GM19043 (cell line): ENCODE measurements at regions not wholly inside any gene's neighbourhood (a gene's known extent, or its start where the extent isn't known, plus 50 kb on each side); places are given as distances from the start of the nearest gene placed in this dataset.
"Not testable (repeated sequence)": the region's sequence is repeated elsewhere in the genome, so short reads cannot be mapped to it uniquely, and the experiment has no call there.

Source experiments
- ATAC-seq: cut with Tn5 transposase; IDR thresholded peaks from one replicate; pipeline ENCODE4 v1.9.1; 2021; ENCODE audit warnings: low read depth; ENCODE audit not compliant: unreplicated experiment

- ATAC-seq: no peak
Observed at GRCh38 chr1:199913318-199913717, 114.2 kb upstream of the NR5A2 start.

DNA sequence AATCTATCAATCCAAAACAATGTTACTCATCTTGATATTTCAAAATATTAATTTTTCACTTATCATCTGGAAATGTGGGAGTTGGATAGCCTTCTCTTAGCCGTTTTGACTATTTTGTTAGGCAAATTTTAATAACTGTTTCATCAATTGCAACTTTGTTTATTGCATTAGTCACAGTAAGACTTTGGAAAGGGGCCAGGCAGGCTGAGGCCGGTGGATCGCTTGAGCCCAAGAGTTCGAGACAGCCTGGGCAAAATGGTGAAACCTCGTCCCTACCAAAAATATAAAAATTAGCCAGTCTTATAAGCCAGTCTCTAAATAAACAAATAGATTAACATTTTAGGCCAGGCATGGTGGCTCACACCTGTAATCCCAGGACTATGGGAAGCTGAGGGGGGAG is 113.0 kb upstream of the NR5A2 start:
- ATAC-seq: no peak

DNA sequence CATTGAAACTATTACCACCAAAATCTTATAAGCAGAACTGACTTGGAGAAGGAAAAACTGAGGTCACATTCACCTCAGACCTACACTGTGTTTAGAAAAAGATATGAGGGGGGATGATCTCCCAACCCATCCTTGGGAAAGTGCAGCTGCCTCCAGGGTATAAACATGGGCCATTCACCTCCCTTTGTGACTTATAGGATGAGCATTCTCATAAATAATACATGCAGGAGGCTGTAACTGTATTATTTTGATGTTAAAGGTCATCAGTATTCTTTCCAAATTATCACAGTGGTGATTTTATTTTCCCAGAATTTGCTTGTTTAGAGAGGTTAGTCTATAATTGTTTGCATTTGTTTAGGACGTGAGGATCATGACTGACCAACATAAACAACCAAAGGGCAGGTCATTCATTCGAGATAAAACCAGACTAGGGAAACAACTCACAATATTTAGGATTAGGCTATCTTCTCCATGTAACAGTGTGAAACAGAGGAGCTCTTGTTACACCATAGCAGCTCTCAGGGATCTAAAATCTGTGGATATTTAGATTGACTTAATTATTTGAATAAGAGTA is 109.2 kb upstream of the NR5A2 start:
- no peak for ATAC-seq

GRCh38 chr1:199920635-199921034 is 106.9 kb upstream of the NR5A2 start:
- no peak for ATAC-seq

DNA sequence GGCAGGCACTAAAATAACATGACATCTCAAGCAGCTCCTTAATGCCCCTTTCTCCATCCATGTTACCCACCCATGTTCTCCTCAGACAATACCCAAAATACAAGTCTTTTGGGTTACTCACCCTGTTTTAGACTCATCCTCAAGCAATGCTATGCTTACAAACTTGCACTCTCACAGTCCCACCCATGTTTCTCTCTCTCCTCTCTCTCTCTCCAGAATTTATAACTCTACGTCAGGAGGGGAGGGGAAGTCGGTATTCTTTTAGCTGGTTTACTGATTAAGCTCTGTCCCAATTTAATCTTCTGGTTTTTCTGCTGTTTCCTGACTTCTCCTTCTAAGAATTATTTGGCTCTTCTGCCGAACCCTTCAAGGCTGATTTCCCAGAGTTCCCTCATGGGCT is 98.0 kb upstream of the NR5A2 start:
- ATAC-seq: no peak

DNA sequence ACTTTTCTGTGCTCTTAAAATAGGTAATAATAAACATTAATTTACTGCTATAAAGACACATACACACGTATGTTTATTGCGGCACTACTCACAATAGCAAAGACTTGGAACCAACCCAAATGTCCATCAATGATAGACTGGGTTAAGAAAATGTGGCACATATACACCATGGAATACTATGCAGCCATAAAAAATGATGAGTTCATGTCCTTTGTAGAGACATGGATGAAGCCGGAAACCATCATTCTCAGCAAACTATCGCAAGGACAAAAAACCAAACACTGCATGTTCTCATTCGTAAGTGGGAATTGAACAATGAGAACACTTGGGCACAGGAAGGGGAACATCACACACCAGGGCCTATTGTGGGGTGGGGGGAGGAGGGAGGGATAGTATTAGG is 97.4 kb upstream of the NR5A2 start:
- not testable (repeated sequence) for ATAC-seq

GRCh38 chr1:199931666-199932377 is 95.7 kb upstream of the NR5A2 start:
- ATAC-seq: no peak

DNA sequence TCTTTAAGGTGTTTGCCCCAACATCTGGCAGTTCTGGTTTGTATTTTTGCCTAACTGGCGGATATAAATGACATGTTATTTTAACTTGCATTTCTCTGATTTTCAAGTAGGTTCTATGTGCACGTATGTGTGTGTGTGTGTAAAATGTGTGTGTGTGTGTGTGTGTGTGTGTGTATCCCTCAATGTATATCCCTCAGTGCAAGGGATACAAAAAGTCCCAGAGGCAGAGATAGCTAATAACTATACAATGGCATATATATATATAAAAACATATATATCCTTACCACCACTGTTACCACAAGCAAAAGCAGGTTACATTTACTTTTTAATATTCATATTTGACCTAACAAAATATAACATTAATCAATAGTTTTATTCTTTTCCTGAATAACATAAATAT is 95.0 kb upstream of the NR5A2 start:
- ATAC-seq: no peak

DNA sequence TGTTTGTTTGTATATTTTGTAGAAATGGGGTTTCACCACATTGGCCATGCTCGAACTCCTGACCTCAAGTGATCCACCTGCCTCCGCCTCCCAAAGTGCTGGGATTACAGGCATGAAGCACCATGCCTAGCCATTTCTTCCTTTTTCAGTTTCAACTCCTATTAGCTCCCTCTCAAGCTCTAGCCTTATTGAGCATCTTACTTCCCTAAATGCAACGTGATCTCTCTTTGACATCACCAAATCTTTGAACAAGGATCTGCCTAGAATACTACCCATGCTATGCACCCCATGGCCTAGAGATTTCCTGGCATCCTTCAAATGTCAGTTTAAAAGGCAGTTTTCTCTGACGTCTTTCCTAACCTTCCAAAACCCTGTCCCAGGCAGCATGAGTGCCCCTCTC is 91.1 kb upstream of the NR5A2 start:
- no peak for ATAC-seq

DNA sequence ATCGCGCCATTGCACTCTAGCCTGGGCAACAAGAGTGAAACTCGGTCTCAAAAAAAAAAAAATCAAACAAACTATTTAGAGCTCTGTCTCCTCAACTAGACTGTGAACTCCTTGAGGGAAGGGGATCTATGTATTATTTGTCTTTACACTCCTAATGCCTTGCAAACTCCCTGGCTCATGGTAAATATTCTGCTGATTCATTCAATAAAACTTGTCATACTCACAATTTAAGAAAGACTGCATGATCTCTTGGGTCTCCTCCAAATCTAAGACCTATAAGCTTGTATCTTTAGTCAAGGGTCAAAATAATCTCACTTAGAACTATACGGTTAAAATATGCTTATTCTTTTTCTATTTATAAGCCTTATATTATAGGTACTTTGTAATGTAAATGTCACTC is 90.3 kb upstream of the NR5A2 start:
- no peak for ATAC-seq

DNA sequence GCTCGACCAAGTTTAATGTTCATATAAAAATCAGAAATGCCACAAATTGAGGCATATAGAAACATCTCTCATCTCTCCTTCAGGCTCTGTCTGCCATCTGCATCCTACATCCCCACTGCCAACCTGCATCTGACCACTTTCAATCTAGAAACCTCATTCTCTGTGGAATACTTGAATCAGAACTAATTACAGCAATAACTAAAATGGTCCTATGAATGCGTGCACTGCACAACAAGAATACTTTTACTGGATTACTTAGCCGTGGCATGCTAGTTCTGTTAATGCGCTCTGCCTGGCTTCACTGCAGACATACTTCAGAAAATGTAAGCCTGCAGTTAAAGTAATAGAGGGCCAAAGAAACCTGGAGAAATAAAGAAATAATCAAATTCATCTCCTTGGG is 89.8 kb upstream of the NR5A2 start:
- ATAC-seq: no peak

GRCh38 chr1:199944986-199945385 is 82.5 kb upstream of the NR5A2 start:
- ATAC-seq: no peak

DNA sequence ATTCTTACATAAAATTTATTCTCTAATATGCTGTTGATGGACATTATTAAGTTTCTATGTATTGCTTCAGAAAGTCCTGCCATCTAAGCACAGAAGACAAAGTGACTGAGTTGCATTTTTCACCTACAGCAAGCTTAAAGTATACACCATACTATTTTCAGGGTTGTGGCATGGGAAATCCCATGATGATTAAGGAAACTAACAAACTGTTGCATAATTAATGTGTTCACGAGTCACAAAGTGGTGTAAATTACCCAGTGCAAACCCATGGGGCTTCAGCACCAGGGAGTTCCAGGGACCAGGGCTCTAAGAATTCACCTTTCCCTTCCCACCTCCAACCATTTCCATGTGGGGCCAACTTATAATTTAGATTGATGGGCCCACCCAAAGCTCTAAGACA is 81.9 kb upstream of the NR5A2 start:
- no peak for ATAC-seq

DNA sequence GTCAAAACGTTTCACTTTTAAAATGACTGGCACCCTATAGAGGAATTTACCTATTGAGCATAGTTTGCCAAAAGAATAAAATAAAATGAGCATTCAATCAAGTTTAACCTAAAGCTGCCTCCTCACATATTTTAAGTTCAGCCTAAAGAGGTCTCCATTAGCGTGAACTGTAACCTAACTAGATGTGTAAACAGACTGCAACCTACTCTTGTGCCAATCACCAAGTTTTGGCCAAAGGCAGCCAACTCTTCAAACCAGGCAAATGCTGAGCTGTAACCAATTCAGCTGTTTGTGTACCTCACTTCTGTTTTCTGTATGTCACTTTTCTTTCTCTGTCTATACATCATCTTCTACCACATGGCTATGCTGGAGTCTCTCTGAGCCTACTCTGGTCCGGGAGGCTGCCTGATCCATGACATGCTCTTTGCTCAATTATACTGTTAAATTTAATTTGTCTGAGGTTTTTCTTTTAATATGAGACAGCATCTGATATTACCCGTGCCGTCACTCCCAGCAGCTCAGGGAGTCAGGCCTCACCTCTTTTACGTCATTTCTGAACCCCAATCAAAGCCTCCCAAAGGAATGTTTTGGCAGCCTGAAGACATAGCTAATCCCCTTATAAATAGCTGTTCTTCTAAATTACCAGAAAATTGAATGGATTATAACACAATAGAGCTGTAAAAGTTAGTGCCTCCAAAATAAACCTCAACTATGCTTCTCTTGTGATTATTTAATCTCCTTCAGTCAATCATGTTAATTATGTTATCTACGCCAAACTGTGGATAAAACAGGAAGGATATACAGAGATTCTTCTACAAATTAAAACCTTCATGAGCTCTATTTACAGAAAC is 81.0 kb upstream of the NR5A2 start:
- no peak for ATAC-seq

DNA sequence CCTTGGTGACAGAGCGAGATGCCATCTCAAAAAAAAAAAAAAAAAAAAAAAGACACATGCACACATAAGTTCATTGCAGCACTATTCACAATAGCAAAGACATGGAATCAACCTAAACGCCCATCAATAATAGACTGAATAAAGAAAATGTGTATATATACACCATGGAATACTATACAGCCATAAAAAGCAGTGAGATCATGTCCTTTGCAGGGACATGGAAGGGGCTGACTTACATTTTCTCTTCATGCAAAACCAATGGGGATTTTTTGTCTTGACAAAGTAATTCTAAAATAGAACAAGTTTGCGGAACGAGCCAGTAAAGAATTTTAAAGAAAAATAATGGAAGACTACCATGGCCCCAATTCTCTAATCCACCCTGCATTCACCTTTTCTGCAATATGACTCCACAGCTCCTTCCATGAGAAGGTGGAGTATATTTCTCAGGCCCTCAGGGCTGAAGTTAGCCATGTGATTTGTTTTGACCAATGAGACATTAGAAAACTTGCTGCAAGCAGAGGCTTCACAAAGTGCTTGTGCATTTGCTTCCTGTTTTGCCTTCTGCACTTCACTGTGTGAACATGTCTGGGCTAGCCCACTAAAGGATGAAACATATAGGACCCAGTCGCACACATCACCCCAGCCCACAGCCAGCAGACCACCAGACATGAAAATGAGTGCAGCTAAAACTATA is 78.8 kb upstream of the NR5A2 start:
- ATAC-seq: peak; percentile 45

DNA sequence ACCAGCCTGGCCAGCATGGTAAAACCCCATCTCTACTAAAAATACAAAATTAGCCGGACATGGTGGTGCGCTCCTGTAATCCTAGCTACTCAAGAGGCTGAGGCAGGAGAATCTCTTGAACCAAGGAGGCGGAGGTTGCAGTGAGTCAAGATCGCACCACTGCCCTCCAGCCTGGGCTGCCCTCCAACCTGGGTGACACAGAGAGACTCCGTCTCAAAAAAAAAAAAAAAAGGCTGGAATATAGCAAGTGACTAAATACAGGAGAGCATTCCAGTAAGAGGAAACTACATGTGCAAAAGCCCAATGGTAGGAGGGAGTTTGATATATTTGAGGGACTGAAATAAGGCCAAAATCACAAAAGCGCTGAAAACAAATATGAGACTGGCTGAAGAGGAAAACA is 76.5 kb upstream of the NR5A2 start:
- ATAC-seq: not testable (repeated sequence)

DNA sequence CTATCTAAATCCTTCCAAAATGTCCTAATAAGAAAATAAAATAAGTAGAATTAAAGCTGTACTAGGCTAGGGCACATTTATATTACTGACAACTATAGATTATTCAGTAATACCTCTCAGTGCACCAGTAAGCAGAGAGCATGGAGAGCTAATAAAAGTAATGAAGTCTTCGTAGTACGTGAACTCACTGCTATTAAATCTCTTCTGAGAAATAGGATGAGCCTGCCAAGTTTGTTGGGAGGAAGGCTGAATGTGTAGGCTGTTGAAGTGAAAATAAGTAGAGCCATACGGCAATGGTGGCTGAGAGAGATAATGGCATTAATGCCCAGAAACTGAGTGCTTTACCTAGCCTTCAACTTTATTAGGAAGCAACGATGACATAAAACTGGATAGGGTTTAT is 73.9 kb upstream of the NR5A2 start:
- ATAC-seq: no peak

GRCh38 chr1:199954699-199955098 is 72.8 kb upstream of the NR5A2 start:
- ATAC-seq: no peak

DNA sequence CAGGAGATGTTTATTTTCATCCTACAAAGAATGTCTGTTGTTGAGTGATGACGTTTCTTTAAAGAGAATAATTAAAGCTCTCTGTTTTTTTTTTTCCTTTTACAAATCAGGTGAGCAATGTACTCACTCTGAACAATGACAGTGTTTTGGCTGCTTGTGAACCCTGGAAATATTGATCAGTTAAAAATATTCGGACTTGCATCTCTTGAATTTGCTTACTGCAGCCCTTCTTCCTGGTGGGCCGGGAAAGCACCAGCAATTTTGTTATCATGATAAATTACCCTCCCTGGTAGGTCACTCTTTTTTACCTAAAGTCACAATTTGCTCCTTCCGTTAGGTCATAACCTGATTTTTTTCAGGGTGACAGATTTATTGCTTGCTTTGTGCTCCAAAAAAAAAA is 72.3 kb upstream of the NR5A2 start:
- ATAC-seq: no peak

DNA sequence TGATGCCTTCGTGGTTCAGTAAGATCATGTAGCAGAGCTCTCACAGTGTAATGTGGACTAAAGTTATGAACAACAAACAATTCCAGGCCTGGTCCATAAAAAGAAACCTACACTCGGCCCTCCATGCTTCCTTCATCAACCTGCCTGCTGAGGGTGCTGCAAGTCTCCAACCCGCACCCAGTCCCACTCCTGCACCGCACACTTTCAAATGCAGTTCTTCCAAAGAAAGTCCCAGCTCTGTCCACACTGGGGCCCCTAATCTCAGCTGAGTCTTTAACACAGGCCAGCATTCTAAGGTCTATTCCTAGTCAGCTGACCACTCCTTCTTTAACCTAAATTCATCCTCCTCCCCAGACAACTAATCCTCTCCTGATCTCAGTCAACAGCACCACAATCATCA is 71.5 kb upstream of the NR5A2 start:
- no peak for ATAC-seq
